ENCODE measurements at regions not wholly inside any gene's neighbourhood (a gene's known extent, or its start where the extent isn't known, plus 50 kb on each side); places are given as distances from the start of the nearest gene placed in this dataset.
"Not testable (repeated sequence)": the region's sequence is repeated elsewhere in the genome, so short reads cannot be mapped to it uniquely, and the experiment has no call there.

- DNase-seq (ENCODE audit: low spot score) (no peak), FAIRE-seq (no peak)
These were observed 119.6 kb upstream of the BRWD3 start for GRCh38 chrX:80929251-80929650.

GRCh38 chrX:80917919-80918318, 108.2 kb upstream of the BRWD3 start:
- DNase-seq (ENCODE audit: low spot score): no peak
- no peak for FAIRE-seq

- not testable (repeated sequence) for FAIRE-seq; DNase-seq (ENCODE audit: low spot score)
These were observed 102.7 kb upstream of the BRWD3 start for GRCh38 chrX:80912351-80912750.

GRCh38 chrX:80879916-80880315, 70.2 kb upstream of the BRWD3 start:
- peak; percentile 23 for DNase-seq (ENCODE audit: low spot score)
- FAIRE-seq: no peak

- DNase-seq (ENCODE audit: low spot score): peak; percentile 8
- no peak for FAIRE-seq
These were observed 69.5 kb upstream of the BRWD3 start for GRCh38 chrX:80879143-80879542.

- DNase-seq (ENCODE audit: low spot score) (no peak), FAIRE-seq (no peak)
These were observed 67.2 kb upstream of the BRWD3 start for GRCh38 chrX:80876877-80877276.
